ENCODE measurements at regions not wholly inside any gene's neighbourhood (a gene's known extent, or its start where the extent isn't known, plus 50 kb on each side); places are given as distances from the start of the nearest gene placed in this dataset.

DNA sequence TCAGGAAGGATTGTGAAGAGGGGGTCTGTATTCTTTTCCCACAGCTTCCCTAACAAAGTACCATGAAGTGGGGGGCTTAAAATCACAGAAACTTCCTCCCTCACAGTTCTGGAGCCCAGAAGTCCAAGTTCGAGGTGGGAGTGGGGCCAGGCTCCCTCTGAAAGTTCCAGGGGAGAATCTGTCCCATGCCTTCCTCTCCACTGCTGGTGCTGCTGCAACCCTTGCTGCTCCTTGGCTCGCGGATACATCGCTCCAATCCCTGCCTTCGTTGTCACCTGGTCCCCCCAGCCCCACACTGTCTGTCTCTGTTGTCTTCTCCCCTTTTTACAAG lies 134.1 kb downstream of the DDX1 start:
- TF ChIP-seq, protein P1, sequence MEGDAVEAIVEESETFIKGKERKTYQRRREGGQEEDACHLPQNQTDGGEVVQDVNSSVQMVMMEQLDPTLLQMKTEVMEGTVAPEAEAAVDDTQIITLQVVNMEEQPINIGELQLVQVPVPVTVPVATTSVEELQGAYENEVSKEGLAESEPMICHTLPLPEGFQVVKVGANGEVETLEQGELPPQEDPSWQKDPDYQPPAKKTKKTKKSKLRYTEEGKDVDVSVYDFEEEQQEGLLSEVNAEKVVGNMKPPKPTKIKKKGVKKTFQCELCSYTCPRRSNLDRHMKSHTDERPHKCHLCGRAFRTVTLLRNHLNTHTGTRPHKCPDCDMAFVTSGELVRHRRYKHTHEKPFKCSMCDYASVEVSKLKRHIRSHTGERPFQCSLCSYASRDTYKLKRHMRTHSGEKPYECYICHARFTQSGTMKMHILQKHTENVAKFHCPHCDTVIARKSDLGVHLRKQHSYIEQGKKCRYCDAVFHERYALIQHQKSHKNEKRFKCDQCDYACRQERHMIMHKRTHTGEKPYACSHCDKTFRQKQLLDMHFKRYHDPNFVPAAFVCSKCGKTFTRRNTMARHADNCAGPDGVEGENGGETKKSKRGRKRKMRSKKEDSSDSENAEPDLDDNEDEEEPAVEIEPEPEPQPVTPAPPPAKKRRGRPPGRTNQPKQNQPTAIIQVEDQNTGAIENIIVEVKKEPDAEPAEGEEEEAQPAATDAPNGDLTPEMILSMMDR (IDR thresholded peaks at IDR 0.05), result no peak
- Histone ChIP-seq H3K4me3 (no peak overlapping the region), H3K27ac (no peak overlapping the region)
- DNase-seq (ENCODE audit: low spot score), result peak; percentile 38

DNA sequence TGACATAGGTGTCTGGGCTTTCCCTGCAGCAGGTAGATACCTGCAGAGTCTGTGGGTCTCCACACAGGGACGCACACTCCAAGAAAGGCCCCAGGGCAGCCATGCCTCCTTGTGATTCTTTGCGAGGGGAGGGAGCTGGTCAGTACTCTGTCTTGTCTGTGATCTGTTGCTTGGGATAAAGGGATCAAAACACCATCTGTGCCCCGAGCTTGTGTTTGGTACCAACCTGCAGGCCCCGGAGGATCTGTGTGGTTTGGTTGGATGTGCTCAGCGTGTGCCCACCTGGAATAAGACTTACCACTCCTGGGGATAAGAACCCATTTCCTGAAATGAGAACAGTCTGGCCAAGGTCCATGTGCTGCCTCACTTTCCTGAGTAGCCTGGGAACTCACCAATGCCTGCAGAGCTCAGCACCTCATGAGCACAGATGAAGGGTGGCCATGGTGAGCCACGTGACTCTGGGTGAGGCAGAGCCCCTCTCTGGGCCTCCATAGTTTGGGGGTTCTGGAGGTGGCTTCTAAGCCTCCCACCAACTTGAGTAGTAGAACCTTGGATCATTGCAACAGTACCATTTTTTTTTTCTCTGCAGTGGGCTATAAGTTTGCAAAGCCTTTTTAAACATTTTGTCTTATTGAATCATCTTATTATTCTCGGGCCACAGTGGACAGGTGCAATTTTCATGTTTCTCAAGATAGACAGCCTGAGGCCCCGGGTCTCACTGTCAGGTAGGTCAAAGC lies 134.8 kb downstream of the DDX1 start:
- H3K27ac ChIP-seq, result no peak overlapping the region
- TF ChIP-seq, protein P1 (IDR thresholded peaks at IDR 0.05), result no peak
- no peak overlapping the region for H3K4me3 ChIP-seq
- peak; percentile 59 for DNase-seq (ENCODE audit: low spot score)

DNA sequence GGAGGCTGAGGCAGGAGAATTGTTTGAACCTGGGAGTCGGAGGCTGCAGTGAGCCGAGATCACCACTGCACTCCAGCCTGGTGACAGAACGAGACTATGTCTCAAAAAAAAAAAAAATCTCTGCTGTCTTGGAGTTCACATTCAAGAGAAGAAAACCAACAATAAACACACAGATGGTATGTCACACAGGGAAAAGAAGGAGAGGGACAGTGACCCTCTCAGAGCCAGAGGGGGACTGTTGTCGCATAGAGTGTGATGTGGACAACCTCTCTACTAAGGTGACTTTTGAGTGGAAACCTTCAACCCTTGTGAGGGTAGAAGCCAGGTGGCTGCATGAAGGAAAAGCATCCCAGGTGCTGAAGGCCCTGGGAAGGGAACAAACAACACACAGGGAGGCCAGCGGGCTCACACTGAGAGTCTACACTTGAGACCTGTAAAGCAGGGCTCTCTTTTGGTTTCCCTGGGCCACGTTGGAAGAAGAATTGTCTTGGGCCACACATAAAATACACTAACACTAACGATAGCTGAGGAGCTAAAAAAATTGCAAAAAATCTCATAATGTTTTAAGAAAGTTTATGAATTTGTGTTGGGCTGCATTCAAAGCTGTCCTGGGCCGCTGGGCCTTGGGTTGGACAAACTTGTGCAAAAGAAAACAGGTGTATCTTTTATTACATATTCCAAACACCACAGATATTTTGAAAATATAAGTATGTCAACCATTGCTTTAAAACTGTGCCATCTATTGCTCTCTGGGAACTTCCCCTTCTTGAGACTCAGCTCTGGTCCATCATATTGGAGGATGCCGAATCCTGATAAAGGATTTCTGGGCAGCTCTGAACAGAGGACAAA lies 136.0 kb downstream of the DDX1 start:
- H3K4me3 ChIP-seq, result no peak overlapping the region
- H3K27ac ChIP-seq, result no peak overlapping the region
- DNase-seq (ENCODE audit: low spot score), result peak; percentile 22
- TF ChIP-seq, protein P1 (IDR thresholded peaks at IDR 0.05), result no peak

DNA sequence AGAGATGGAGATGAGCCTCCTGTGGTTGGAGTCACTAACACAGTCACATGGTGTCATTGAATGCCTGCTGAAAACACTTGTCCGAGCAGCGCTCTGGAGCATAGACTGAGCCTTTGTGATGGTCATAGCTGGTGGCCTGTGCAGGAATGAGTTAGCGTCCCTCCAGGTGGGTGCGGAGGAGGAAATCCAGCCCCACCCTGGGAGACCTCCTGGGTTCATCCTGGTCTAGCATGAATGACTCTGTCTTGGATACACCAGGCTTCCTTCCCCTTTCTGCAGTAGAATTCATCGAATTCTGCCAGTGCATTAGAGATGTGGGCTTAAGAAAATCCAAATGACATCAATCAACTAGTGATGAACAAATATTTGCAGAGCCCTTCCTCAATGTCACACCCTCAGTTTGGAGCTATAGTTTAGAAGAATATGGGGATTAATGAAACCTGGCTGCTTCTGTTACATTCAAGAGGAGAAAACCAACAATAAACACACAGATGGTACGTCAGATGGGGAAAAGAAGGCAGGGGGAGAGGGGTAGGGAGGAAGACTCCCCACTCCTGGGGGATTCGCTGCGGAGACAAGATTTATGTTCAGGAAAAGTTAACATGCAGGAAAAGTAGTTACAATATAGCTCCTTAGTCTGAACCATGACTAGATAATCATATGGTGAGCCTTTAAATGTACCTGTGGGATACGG lies 136.7 kb downstream of the DDX1 start:
- peak; percentile 43 for DNase-seq (ENCODE audit: low spot score)
- no peak overlapping the region for H3K4me3 ChIP-seq
- H3K27ac ChIP-seq, result no peak overlapping the region
- TF ChIP-seq, protein P1 (IDR thresholded peaks at IDR 0.05), result no peak

DNA sequence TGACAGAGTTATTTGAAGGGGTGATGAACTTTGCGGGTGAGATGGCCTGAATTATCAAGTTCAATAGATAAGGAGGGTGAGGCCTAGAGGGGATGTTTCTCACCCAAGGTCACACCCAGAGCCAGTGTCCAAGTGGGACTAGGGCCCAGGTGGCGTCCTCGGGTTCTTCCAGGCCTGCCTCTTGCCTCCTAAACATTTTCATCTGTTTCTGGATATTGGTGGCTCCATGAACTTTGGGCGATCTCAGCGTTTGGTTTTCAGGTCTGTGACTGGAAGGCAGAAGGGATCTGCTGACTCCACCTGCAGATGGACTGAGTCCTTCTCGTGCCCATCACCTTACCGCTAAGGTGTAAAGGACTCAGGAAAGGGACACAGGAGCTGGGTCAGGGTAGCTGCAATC lies 137.3 kb downstream of the DDX1 start:
- H3K27ac ChIP-seq, result no peak overlapping the region
- H3K4me3 ChIP-seq, result no peak overlapping the region
- peak; percentile 31 for DNase-seq (ENCODE audit: low spot score)
- TF ChIP-seq, protein P1 (IDR thresholded peaks at IDR 0.05), result no peak

DNA sequence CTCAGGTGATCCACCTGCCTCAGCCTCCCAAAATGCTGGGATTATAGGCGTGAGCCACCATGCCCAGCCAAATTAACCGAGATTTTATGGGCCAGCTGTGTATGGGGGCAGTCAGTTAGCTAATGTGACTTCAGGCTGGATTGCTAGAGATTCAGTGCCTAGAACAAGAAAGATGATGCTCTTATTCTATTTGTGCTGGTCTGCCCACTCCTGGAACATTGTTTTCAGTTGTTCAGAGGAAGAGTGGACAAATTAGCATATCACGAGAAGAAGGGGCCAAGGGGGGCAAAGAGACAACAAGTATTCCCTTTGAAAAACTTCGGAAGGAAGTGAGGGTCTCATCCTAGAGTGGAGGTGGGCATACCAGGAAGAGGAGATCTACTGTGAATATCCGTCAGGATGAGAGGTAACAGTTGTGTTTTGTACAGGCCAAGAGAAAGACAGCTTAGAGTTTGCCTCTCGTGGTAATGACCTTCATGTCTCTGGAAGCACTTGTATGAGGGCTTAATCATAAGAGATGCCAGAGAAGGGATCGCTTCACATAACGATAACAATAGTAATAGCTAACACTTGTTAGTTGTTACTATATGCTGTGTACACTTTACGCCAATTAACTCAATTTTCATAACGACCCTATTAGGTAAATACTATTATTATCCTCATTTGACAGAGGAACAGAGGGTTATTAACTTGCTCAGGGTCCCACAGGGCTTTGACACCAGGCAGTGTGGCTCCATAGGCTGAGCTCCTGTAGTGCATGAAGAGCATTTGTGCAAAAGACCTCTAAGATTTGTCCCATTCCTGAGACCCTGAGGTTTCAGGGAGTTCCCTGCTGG lies 138.3 kb downstream of the DDX1 start:
- Histone ChIP-seq H3K4me3 (no peak overlapping the region), H3K27ac (no peak overlapping the region)
- DNase-seq (ENCODE audit: low spot score), result peak; percentile 24
- TF ChIP-seq, protein P1 (IDR thresholded peaks at IDR 0.05), result no peak
